ENCODE measurements at regions not wholly inside any gene's neighbourhood (a gene's known extent, or its start where the extent isn't known, plus 50 kb on each side); places are given as distances from the start of the nearest gene placed in this dataset.

DNA sequence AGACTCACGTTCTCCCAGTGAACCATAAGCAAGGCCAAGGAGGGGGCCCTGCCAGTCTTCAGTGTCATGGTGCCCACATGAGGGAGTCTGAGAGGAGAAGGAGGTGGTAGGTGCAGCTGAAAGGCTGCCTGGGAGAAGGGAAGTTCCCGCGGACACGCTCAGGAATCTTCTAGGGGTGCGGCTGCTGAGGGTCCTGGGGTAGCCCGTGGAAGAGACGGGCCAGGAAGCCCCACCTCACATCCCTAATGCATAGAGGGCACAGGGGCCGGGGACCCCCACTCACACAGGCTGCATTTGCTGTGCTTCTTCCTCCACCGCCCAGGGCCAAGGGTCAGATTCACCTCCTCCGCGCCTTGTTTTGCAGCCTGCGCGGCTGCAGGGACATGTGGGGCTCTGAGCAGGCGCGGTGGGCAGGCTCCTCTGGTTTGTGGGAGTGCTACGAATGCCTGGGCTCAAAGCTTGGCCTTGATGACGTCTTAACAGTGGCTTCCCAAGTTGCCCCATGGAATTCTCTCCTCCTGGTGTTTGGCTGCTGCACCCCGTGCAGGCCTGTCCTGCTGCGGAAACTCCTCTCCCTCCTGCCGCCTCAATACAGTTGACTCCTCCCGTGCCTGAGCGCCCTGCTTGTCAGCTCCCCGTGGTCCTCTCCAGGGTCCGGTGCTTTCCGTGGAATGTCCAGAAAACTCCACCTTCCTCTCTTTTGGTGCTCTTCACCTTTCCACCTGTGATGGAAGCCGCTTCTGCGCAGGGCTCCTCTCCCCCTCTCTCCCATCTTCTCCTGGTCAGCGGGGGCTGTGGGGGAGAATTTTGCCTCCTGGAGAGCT, 95.7 kb downstream of the VAPA start:
- DNase-seq (ENCODE audit: low spot score) (peak; percentile 28), ATAC-seq (no peak)

DNA sequence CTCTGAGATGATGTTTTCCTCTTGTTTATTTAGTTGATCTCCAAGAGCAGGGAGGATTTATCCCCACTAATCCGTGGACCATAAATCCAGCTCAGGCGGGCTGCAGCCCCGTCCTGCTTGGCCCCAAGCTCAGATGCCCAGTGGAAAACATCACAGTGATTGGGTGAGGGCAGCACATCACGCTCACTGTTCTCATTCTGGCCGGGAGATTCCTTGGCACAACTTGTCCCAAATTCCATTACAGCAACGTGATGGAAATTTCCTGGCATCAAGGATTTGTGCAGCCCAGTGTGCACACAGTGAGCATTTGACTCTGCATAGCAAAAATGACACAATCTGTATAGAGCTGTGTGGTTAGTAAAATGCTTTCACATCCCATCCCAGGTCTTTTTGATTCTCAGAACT, 96.8 kb downstream of the VAPA start:
- ATAC-seq, result peak; percentile 47
- DNase-seq (ENCODE audit: low spot score), result peak; percentile 46

DNA sequence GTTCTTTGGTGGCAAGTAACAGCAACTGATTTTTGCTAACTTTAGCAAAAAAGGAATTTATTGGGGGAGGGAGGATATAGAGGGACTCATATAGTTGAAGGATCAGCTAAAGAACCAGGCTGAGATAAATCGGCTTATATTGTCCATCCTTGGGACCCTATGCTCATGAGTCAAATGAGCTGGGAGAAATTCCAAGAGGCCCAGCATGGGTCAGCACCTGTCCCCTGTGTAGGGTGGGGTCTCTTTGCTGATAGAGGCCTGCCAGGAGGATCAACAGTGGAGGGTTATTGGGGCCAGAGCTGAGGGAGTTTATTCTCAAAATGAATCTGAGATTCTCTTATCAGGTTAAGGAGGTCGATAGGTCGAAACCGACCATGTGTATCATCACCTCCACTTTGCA, 97.2 kb downstream of the VAPA start:
- ATAC-seq (no peak), DNase-seq (ENCODE audit: low spot score) (peak; percentile 11)

DNA sequence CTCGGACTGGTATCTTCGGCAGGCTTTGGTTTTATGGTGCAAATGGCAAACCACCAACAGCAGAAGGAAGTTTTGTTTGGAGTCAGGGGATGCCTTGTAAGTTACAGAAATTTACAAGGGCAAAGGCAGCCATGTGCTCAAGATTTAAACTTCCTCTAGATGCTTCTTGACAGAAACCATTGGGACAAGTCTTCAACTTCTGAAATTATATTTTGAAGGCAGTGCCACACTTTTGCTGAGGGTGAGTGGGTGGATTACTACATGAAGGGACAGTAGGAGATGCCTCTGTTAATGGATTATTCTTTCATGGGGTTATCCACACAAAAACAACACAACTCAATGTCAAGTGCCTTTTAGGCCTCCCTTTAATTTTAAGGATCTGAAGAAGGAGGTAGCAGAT, 97.9 kb downstream of the VAPA start:
- ATAC-seq (no peak), DNase-seq (ENCODE audit: low spot score) (no peak)

DNA sequence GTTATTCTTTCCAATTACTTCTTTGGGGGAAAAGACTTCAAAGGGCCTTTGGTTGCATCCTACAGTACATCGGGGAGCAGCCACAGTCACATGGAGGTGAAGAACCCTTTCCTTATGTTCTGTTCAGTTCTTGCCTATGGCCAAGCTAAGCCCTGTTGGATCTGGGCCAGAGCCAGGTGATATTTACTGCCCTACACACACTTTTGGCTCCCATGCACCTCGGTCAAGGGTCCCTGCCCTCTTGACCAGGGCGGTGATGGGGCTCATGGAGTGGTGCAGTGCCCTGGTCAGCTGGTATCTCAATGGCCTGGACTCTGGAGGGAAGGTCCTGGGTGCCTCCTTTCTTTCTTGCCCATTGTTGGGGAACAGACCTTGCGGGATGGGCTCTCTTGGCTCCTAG, 98.7 kb downstream of the VAPA start:
- peak; percentile 33 for DNase-seq (ENCODE audit: low spot score)
- ATAC-seq, result no peak

DNA sequence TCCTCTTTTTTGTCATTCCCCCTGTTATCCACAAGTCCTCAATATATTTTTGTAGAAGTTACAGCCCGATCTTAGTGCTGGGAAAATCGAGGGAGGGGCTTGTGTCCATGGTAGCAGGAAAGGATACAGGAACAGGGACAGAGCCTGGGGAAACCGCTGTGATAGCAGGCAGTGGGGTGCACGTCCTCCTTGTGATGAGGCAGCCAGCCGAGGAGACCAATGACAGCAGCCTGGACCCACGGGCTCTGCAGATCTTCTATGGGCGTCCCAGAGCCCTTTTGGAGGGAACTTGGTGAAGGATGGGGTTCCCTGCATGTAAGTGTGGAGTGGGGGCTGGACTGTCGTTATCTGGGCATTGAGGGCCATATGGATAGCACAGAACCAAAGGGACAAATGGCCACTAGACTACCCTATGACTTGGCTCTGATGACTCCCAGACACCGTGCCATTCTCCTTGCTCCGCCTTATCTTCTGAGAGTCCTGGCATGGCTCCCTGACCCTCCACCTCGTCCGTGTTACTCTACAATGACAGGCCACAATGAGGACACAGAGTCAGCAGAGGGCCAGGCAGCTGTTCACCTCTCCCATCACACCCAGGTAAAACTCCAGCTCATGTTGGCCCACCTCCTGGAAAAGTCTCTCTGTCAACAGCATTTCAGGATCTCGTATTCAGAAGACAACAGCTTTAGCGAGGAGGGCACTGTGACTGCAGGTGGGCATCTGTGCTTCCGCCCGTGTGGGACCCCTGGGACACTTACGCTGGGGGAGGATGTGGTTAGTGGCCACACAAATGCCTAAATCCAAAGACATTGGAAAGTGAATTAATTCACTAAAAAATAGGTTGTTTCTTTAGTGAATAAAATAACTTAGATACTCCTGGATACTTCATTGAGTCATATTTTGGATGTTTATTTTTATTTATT, 100.1 kb downstream of the VAPA start:
- DNase-seq (ENCODE audit: low spot score), result peak; percentile 35
- ATAC-seq, result no peak

DNA sequence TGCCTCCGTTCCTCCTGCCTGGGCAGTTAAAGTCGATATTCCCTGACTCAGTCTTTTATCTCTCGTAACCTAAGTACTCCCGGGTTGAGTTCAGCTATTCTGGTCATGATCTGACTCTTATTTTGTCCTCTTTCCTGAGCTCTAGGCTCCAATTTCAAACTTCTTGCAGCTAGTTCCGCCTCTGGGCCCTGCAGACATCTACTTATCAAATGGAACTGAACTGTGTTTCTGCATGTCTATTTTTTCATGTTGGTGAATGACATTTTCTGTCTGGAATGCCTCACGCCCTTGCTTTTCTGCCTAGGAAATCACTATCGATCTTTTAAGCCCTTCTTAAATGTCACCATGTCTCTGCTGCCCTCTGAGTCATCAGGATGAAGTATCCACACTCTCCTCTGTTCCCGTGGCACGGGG, 101.5 kb downstream of the VAPA start:
- ATAC-seq (no peak), DNase-seq (ENCODE audit: low spot score) (peak; percentile 7)

DNA sequence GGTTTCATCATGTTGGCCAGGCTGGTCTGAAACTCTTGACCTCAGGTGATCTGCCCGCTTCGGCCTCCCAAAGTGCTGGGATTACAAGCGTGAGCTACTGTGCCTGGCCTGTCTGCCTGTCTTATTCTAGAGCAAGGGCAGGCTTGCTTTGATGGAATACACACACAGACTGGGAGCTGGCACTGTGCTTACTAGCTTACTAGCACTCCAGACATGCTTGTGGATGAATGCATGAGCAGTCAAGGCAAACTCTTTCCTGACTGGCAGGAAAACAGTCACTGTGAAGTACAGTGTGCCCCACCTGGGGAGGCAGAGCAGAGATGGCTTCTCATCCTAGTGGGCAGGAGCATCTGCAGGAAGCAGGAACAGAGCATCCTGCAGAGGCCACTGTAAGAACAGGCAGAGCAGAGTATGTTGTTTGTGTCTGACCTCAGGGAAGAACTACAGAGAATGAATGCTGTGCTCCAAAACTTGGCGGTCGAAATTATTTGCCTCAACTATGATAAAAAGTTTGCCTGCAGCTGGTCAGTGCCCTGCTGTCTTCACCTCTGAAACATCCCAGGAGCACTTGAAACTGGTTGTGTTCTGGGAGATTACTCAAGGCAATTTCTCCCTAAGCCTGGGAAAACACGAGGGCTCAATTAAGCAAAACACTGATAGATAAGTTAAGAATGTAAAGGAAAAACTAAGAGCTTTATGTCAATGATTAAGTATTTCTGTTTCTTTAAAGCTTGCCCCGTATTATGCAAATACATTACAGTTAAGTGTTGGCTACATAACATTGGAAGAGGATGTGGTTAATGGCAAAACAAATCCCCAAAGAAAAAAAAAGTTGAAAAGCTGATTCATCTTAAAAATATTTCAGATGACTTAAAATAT, 102.4 kb downstream of the VAPA start:
- DNase-seq (ENCODE audit: low spot score), result peak; percentile 29
- peak; percentile 33 for ATAC-seq

DNA sequence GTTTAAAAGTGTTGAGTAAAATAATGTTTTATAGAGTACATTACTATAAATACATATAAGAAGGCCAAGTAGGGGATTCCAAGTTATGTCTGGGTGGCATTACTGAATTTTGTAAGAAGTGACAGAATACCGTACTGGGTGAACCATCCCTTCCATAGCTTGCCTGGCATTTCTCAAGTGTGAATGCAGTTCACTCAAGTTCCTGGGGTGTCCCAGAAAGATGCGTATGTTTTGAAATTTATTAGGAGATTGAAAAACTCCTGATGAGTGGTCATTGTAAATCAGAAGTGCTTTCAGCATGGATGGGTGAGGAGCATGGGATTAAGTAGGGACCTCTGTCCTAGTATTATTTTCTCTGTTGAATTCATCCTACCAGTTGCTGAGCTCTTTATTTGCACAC, 103.2 kb downstream of the VAPA start:
- ATAC-seq (no peak), DNase-seq (ENCODE audit: low spot score) (no peak)

DNA sequence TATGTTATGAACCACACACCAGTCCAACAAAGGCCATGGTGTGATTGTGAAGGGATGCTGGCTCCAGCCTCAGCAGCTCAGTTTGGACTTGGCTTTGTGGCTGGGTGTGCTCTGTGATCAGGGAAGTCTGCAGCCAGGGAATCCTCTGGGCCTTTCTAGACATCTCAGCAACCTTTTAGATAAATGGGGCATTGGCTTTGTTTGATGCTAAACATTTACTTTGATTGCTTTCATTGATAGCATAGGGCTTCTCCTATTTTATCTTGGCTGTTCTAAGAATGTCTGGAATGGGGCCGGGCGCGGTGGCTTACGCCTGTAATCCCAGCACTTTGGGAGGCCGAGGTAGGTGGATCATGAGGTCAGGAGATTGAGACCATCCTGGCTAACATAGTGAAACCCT, 104.5 kb downstream of the VAPA start:
- peak; percentile 19 for DNase-seq (ENCODE audit: low spot score)
- ATAC-seq, result no peak

DNA sequence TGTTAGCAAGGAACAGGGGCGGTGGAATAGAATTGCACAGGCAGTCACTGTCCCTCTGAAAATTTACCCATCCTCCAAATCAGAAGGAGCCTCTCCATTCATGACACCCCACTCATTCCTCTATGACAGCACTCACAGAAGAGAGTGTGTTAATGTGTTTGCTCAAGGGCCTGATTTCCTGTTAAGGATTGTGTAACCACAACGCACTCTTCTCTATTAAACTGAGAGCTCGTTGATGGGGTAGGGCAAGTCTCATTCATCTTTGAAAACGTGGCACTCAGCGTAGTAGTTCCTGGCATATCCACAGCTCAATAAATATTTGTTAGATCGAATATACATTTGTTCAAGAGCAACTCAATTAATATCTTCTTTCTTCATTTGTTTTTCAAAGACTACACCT, 106.4 kb downstream of the VAPA start:
- DNase-seq (ENCODE audit: low spot score) (peak; percentile 2), ATAC-seq (no peak)

DNA sequence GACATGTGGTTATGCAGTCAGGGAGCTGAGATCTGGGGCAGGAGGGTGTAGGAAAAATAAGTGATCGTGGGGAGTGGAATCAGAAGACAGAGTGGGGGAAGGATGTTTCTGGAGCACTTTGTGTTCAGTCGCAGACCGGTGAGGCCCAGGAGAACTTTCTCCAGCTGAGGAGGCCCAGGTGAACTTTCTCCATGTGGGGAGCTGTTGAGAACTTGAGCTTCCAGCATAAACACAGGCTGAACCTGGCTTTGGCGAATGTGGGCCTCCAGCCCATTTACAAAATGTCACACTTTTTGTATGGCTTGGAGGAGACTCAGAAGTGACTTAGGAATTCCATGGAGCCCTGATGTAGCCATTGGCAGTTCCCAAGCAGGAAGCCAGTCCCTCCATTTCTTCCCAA, 108.5 kb downstream of the VAPA start:
- DNase-seq (ENCODE audit: low spot score), result peak; percentile 21
- no peak for ATAC-seq

DNA sequence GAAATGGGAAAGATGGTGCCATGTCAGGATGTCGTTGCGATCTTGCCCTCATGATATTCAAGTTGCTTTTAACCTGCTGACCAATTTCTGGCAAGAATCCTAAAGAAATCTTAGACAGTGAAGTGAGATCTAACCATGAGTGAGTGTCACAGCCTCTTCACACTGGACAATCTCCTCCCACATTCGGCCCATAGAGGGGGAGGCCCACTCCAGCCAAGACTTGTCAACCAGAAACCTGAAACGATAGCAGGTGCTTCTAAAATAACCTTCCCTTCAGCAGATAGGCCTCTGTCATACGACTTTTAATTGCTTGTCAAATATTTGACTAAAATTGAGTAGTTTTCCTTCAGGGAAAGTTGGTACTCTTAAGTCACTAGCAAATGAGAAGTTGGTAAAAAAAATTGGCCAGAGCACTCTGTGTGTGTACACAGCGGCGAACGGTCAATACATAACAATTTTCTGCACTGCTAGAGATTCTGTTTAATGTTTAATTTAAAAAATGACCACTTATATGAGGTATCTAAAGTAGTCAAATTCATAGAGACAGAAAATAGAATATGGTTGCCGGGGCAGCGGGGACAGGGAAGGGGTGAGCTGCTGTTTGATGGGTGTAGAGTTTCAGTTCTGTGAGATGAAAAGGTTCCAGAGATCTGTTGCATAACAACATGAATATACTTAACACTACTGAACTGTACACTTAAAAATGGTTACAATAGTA, 110.2 kb downstream of the VAPA start:
- ATAC-seq (peak; percentile 40), DNase-seq (ENCODE audit: low spot score) (peak; percentile 4)

DNA sequence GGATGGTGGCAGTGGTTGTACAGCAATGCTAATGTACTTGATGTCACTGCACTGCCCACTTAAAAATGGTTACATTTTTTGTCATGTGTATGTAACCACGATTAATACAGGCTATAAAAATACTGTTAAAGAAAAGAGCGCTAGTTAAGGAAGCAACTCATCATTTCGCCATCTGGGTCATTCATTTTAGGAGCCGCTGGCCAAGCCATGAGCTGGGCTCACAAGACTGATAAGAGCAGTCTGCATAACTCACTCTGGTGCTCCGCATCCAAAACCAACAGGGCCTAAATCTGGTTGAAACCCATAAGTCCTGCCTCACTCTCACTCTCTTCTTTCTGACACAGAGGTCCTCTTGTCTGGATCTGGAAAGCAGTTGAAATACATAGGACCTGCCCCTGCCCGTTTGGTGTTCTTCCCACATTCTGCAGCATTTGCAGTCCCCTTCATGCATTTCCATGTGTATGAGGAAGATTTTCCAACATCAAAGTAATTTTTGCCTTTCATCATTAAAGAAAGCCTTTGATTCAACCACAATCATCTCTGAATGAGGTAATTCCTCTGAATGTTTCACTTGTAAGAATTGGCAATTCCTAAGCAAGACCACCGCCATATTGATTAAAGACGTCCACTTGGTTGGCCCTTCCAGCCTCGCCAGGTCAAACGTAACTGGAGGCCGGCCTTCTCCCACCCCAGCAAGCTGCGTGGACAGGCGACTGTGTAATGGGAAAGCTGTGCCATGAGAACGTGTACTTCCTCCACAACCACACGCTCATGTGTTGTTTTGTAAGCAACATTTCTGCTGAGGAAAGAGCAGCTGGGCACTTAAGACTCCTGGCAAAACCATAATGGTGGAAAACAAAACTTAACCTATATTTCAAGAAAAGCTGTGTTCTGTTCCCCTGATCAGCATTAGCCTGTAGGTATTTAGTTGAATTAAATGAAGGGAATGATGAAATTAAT, 112.2 kb downstream of the VAPA start:
- DNase-seq (ENCODE audit: low spot score) (no peak), ATAC-seq (no peak)

DNA sequence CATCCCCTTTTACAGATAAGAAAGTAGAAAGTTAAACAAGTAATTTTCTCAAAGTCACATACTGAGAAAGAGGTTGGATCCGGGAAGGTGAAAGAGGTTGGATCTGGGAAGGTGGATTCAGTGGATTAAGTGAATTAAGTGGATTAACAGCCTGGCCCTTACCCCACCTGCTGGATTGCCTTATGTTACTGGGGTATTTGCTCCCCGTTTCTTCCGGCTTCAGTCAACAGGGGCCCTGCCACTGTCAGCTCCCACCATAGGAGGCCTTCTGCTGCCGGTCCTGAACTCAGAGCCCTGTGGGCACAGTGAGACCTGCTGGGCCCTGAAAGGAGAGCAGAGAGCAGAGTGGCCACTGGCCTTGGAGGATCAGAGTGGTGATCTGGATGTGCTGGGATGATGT, 113.2 kb downstream of the VAPA start:
- DNase-seq (ENCODE audit: low spot score), result no peak
- no peak for ATAC-seq

DNA sequence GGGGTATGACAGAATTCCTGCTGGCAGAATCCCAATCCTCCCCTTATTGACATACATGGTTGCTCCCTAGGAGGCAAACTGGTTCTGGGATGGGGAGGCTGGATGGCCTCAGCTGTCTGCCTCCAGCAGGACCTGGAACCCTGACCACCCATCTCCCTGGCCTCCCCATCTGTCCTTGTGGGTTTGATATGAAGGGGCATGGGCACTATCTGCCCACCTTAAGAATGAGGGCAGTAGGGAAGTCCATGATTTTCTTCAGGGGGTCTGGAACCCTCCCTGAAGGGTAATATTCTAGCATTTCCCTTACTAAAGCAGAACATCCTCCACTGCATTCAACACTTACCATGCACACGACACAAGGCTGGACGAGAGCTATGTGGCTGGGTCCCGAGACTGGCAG, 113.6 kb downstream of the VAPA start:
- no peak for ATAC-seq
- no peak for DNase-seq (ENCODE audit: low spot score)

DNA sequence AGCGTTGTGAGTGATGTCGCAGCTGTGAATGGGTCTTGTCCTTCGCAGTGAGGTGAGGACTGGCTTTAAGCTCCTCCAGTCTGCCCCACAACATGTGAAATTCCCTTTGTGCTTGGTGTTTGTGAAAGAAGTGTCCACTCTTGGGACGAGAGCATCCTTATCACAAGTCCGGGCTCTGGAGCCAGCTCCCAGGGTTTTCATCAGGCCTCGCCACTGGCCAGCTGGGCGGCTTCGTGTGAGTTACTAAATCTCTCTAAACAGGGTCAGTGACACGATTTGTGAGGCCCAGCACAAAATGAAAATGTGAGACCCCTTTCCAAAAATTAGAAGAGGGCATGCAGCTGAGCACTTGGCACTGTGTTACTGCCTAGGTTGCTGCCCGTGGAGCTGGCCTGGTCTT, 115.9 kb downstream of the VAPA start:
- ATAC-seq, result no peak
- no peak for DNase-seq (ENCODE audit: low spot score)

DNA sequence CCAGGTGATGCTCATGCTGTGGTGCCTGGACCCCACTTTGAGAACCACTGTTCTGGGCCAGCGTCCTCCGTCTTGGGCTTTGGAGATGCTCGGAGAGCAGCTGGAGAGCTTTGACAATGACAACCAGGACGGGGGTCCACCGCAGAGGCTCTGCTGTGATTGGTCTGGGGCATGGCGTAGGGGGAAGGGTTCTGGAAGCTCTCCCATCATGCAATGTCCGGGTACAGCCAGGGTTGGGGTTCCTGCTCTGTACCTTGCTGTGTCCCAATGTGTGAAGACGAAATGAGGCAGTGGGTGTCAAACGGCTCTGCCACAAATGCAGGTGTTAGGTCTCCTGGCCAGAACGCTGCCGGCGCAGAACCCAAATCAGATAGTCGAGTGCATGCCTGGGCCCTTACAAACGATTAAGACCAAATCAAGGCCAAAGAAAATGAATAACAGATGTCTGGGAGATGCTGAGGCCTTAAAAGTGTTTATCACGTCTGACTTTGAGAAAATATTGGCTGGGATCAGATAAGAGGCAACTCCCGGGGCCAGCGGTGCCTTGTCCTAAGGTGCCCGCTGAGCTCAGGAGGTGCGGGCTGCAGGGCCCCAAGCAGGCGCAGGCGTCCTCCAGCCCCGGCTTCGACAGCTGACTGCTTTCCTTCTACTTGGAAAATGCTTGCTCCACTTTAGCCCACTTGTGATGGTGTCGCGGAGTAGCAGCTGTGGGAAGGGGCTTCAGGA, 117.2 kb downstream of the VAPA start:
- ATAC-seq, result no peak

More for the DNA sequence above, 117.2 kb downstream of the VAPA start:
- no peak for DNase-seq (ENCODE audit: low spot score)

Measured in left lobe of liver (tissue), 2 donors.